DOHH2 (cell line): ENCODE measurements at regions not wholly inside any gene's neighbourhood (a gene's known extent, or its start where the extent isn't known, plus 50 kb on each side); places are given as distances from the start of the nearest gene placed in this dataset.

Experiments used
- EZH2phosphoT487 ChIP-seq: fragments of 200-600 bp; sonication (generic); IDR thresholded peaks from 2 replicates; pipeline ENCODE4 v1.6.1; 2017; ENCODE audit warnings: borderline replicate concordance, mild to moderate bottlenecking, antibody characterized with exemption, low read length, moderate library complexity, mixed read lengths
- TF ChIP-seq, protein P1 (sequence below): fragments of 200-600 bp; sonication (generic); IDR thresholded peaks from one replicate; pipeline ENCODE4 v1.5.1; 2014; ENCODE audit warnings: antibody characterized with exemption, mild to moderate bottlenecking, low read depth, low read length; ENCODE audit not compliant: poor library complexity, severe bottlenecking

DNA sequence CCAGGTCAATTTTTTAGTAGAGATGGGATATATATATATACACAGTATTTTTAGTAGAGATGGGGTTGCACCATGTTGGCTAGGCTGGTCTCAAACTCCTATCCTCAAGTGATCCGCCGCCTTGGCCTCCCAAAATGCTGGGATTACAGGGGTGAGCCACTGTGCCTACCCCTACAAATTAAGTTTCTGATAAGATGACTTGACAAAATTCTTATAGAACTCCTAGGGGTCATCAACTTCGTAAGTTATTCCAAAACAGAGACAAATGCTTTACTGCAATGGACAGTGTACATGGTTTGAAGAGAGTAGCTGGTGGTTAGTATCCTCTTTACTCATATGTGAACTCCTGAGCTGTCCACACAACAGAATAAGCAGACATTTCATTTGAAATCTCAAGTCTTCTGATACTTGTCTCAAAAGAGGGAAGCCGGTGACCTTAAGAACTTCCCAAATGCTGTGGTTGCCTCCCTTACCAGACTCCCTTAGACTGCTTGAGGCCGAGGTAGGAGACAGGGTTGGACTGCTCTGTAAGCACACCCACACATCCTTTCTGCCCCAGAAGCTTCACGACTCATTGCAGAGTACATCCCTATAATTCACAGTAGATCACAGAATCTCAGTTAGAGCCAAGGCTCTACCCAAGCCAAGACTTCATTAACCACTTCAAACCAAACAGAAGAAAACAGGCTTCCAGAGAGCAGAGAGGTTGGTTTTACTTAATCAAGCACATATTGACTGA is 244.1 kb upstream of the IRF2BP2 start:
- TF ChIP-seq, protein P1, sequence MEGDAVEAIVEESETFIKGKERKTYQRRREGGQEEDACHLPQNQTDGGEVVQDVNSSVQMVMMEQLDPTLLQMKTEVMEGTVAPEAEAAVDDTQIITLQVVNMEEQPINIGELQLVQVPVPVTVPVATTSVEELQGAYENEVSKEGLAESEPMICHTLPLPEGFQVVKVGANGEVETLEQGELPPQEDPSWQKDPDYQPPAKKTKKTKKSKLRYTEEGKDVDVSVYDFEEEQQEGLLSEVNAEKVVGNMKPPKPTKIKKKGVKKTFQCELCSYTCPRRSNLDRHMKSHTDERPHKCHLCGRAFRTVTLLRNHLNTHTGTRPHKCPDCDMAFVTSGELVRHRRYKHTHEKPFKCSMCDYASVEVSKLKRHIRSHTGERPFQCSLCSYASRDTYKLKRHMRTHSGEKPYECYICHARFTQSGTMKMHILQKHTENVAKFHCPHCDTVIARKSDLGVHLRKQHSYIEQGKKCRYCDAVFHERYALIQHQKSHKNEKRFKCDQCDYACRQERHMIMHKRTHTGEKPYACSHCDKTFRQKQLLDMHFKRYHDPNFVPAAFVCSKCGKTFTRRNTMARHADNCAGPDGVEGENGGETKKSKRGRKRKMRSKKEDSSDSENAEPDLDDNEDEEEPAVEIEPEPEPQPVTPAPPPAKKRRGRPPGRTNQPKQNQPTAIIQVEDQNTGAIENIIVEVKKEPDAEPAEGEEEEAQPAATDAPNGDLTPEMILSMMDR, result no peak
- TF ChIP-seq EZH2phosphoT487, result no peak
